ENCODE measurements at regions not wholly inside any gene's neighbourhood (a gene's known extent, or its start where the extent isn't known, plus 50 kb on each side); places are given as distances from the start of the nearest gene placed in this dataset.

DNA sequence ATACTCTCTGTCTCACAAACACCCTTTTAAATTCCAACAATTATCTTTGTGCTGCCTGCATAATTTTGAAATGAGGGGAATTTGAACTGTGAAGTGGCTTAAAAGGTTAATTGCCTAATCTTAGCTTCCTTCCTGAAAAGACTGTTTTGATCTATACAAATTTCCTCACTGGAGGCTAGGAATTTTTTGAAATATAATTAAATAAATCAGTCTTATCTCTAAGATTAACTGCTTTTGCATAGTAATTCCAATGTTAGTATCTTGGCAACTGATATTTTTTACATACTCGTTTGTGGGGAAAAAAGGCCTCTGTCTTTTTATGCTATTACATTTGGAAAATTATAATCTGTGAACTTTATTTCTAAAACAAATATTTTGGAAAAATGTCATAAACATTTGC, 498.5 kb downstream of the TMTC2 start:
- TF ChIP-seq, protein P1, sequence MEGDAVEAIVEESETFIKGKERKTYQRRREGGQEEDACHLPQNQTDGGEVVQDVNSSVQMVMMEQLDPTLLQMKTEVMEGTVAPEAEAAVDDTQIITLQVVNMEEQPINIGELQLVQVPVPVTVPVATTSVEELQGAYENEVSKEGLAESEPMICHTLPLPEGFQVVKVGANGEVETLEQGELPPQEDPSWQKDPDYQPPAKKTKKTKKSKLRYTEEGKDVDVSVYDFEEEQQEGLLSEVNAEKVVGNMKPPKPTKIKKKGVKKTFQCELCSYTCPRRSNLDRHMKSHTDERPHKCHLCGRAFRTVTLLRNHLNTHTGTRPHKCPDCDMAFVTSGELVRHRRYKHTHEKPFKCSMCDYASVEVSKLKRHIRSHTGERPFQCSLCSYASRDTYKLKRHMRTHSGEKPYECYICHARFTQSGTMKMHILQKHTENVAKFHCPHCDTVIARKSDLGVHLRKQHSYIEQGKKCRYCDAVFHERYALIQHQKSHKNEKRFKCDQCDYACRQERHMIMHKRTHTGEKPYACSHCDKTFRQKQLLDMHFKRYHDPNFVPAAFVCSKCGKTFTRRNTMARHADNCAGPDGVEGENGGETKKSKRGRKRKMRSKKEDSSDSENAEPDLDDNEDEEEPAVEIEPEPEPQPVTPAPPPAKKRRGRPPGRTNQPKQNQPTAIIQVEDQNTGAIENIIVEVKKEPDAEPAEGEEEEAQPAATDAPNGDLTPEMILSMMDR (IDR thresholded peaks at IDR 0.05): no peak
- TF ChIP-seq POLR2A (IDR thresholded peaks at IDR 0.05): no peak
